ENCODE measurements at regions not wholly inside any gene's neighbourhood (a gene's known extent, or its start where the extent isn't known, plus 50 kb on each side); places are given as distances from the start of the nearest gene placed in this dataset.
"Not testable (repeated sequence)": the region's sequence is repeated elsewhere in the genome, so short reads cannot be mapped to it uniquely, and the experiment has no call there.

DNA sequence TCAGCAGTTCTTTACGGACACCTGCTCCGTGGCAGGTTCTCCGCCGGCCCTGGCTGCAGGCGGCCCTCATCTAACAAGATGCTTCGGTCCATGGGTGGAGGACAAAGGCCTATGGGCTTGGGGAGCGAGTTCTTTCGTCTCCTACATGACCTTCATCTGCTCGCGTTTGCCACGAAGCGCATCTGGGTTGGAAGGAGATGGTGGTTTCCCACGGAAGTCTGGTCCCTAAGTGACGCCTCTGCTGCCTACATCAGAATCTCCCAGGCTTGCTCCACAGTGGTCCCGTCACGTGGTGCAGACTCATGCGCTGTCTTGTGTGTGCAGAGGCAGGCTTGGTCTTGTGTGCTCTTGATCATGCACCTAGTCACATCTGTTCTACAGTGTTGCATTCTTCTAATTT, 341.7 kb downstream of the CACNA1B start:
- DNase-seq (ENCODE audit: low spot score); intact Hi-C loops (cut with micrococcal nuclease); H3K36me3 Mint-ChIP-seq (ENCODE audit: low read depth); H3K27ac Mint-ChIP-seq; H3K9me3 Mint-ChIP-seq; H3K4me3 Mint-ChIP-seq; H3K4me1 Mint-ChIP-seq (ENCODE audit: low read depth); H3K27me3 Mint-ChIP-seq (ENCODE audit: insufficient read depth): not testable (repeated sequence)

GRCh38 chr9:138221446-138222054, 344.0 kb downstream of the CACNA1B start:
- H3K27me3 Mint-ChIP-seq (ENCODE audit: insufficient read depth); H3K27ac Mint-ChIP-seq; intact Hi-C loops (cut with micrococcal nuclease); H3K36me3 Mint-ChIP-seq (ENCODE audit: low read depth); H3K9me3 Mint-ChIP-seq; DNase-seq (ENCODE audit: low spot score); H3K4me1 Mint-ChIP-seq (ENCODE audit: low read depth); H3K4me3 Mint-ChIP-seq: not testable (repeated sequence)

- H3K9me3 Mint-ChIP-seq; H3K27me3 Mint-ChIP-seq (ENCODE audit: insufficient read depth); intact Hi-C loops (cut with micrococcal nuclease); H3K27ac Mint-ChIP-seq; H3K36me3 Mint-ChIP-seq (ENCODE audit: low read depth); H3K4me1 Mint-ChIP-seq (ENCODE audit: low read depth); H3K4me3 Mint-ChIP-seq; DNase-seq (ENCODE audit: low spot score): not testable (repeated sequence)
Measured at GRCh38 chr9:138237099-138237498, 359.5 kb downstream of the CACNA1B start.

DNA sequence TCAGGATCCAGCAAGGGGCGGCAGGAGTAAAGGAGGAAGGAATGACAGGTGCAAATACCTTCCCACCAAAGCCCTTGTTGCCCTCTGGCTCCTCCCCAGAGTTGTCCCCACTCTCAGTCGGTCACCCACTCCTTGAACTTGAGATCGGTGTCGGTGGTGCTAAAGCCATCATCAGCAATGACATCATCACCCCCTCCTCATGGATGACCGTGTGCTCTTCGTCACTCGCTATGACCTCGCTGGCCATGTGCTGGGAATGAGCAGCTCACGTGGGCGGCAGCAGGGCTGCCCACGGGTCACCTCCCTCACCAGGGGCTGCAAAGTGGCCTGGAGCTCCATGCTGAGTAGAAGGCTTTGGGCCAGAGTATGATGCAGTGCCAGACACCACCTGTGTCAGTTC, 405.3 kb downstream of the CACNA1B start:
- DNase-seq (ENCODE audit: low spot score); H3K27me3 Mint-ChIP-seq (ENCODE audit: insufficient read depth); H3K4me1 Mint-ChIP-seq (ENCODE audit: low read depth); intact Hi-C loops (cut with micrococcal nuclease); H3K36me3 Mint-ChIP-seq (ENCODE audit: low read depth); H3K9me3 Mint-ChIP-seq; H3K27ac Mint-ChIP-seq; H3K4me3 Mint-ChIP-seq: not testable (repeated sequence)

Measured in activated T-helper 1 cell treated with anti-CD3 and anti-CD28 coated beads, Interleukin-12 subunit alpha, Interleukin-12 subunit beta, Interleukin-2, Interleukin-4 antibody, amounts not matched to agents 30 ng/mL and 10 ng/mL and 1 ng/mL, durations not matched to agents 14 hours and 24 hours and 36 hours (primary cell).